Endothelial cell of umbilical vein (primary cell): ENCODE measurements at regions not wholly inside any gene's neighbourhood (a gene's known extent, or its start where the extent isn't known, plus 50 kb on each side); places are given as distances from the start of the nearest gene placed in this dataset.
"Not testable (repeated sequence)": the region's sequence is repeated elsewhere in the genome, so short reads cannot be mapped to it uniquely, and the experiment has no call there.

Experiments used
- MYC ChIP-seq: IDR thresholded peaks from one replicate; pipeline ENCODE4 v1.6.1; 2011; ENCODE audit warnings: mild to moderate bottlenecking, low read depth, low read length
- TF ChIP-seq, protein P1 (sequence below), 2 donors: IDR thresholded peaks; 1 replicate in 1 of 2; 2 replicates in 1 of 2; pipeline ENCODE4 v1.5.1; 2011; ENCODE audit warnings: low read length in 2 of 2, mild to moderate bottlenecking in 2 of 2, moderate library complexity in 2 of 2, control low read depth in 1 of 2, inconsistent platforms in 1 of 2, low read depth in 1 of 2; ENCODE audit not compliant: insufficient read depth in 1 of 2; ENCODE audit errors: extremely low read depth in 1 of 2

DNA sequence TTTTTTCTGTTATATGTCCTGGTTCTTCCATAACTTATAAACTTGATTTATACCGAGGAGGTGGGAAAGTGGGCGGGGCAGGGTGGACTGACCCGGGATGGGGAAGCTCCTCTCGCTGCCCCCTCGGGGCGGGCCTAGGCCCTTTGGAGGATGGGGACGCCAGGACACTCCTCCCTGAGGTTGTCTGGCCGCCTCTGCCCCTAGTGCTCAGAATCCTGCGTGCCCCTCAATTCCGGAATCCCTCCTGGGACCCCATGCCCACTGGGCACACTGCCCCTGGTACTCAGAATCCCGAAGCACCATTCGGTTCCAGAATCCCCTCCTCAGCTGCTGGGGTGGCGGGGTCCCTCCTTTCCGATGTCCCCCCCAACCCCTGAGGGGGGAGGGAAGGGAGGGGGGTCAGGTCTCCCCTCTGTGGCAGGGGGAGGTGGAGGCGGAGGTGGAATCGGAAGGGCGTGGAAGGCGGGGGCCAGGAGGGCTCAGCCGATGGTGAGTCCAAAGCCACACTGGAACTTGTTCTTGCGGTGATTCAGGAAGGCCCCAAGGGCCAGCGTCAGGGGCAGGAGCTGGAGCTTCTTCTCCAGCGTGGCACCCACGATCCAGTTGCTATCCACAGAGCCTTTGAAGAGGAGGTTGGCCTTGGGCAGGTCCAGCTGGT lies 164.0 kb downstream of the POTEH start:
- not testable (repeated sequence) for TF ChIP-seq MYC
- TF ChIP-seq, protein P1, sequence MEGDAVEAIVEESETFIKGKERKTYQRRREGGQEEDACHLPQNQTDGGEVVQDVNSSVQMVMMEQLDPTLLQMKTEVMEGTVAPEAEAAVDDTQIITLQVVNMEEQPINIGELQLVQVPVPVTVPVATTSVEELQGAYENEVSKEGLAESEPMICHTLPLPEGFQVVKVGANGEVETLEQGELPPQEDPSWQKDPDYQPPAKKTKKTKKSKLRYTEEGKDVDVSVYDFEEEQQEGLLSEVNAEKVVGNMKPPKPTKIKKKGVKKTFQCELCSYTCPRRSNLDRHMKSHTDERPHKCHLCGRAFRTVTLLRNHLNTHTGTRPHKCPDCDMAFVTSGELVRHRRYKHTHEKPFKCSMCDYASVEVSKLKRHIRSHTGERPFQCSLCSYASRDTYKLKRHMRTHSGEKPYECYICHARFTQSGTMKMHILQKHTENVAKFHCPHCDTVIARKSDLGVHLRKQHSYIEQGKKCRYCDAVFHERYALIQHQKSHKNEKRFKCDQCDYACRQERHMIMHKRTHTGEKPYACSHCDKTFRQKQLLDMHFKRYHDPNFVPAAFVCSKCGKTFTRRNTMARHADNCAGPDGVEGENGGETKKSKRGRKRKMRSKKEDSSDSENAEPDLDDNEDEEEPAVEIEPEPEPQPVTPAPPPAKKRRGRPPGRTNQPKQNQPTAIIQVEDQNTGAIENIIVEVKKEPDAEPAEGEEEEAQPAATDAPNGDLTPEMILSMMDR (IDR thresholded peaks at IDR 0.05; ENCODE audit: extremely low read depth in 1 of 2, insufficient read depth in 1 of 2, low read depth in 1 of 2, low read length in 2 of 2): not testable (repeated sequence)
